ENCODE measurements at regions not wholly inside any gene's neighbourhood (a gene's known extent, or its start where the extent isn't known, plus 50 kb on each side); places are given as distances from the start of the nearest gene placed in this dataset.

DNA sequence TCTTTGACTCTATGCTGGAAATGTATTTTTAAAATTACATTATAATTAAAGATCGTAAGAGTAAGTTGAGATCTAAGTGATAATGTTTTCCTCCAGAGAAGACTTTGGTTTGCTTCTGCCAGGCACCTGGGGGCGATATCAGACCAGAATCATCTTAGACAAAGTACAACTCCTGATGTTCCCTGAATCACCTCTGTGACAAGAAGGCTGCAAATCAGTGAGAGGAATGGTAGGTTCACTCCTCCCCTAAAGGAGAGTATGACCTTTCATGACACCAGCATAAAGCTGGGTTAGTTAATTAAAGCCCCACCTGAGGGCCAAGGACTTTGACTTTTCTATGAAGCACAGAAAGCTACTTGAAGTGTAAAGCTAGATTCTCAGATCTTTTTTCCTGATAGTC lies 114.4 kb upstream of the DTNA start:
- H3K27ac ChIP-seq (ENCODE audit: insufficient read depth, low read length): no peak overlapping the region
- no peak overlapping the region for H3K14ac ChIP-seq (replicated peaks; ENCODE audit: low read depth, low read length)
- H3K4me3 ChIP-seq (ENCODE audit: insufficient read depth, low read depth, low read length): no peak overlapping the region
- no peak overlapping the region for H3K23ac ChIP-seq (ENCODE audit: low read depth, low read length)
- no peak overlapping the region for H3K4me2 ChIP-seq (ENCODE audit: low read depth, low read length)
- no peak overlapping the region for H2BK5ac ChIP-seq (ENCODE audit: low read depth, low read length, poor library complexity, severe bottlenecking)
- H2BK20ac ChIP-seq (ENCODE audit: low read depth, low read length): 0 out of 2 replicates have a peak overlapping the region, but pooled peaks have one; percentile 42
- no peak overlapping the region for H2AK5ac ChIP-seq (ENCODE audit: low read depth, low read length)
- no peak overlapping the region for H4K5ac ChIP-seq (ENCODE audit: low read depth, low read length)
- H3K4ac ChIP-seq (ENCODE audit: low read depth, low read length): no peak overlapping the region
- TF ChIP-seq SMC3 (IDR thresholded peaks at IDR 0.05; ENCODE audit: low read depth, low read length): peak; percentile 39; the same call in 1 of the 2 replicates
- TF ChIP-seq NFE2L2 (IDR thresholded peaks at IDR 0.05; ENCODE audit: low read depth, low read length): no peak
- peak; percentile 56 for TF ChIP-seq RAD21 (IDR thresholded peaks at IDR 0.05; ENCODE audit: low read length)
- TF ChIP-seq, protein P1, sequence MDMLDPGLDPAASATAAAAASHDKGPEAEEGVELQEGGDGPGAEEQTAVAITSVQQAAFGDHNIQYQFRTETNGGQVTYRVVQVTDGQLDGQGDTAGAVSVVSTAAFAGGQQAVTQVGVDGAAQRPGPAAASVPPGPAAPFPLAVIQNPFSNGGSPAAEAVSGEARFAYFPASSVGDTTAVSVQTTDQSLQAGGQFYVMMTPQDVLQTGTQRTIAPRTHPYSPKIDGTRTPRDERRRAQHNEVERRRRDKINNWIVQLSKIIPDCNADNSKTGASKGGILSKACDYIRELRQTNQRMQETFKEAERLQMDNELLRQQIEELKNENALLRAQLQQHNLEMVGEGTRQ (IDR thresholded peaks at IDR 0.05; ENCODE audit: low read depth, low read length): no peak
- TF ChIP-seq, protein P2, sequence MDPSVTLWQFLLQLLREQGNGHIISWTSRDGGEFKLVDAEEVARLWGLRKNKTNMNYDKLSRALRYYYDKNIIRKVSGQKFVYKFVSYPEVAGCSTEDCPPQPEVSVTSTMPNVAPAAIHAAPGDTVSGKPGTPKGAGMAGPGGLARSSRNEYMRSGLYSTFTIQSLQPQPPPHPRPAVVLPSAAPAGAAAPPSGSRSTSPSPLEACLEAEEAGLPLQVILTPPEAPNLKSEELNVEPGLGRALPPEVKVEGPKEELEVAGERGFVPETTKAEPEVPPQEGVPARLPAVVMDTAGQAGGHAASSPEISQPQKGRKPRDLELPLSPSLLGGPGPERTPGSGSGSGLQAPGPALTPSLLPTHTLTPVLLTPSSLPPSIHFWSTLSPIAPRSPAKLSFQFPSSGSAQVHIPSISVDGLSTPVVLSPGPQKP (IDR thresholded peaks at IDR 0.05; ENCODE audit: borderline replicate concordance, low read depth, low read length): no peak
- TF ChIP-seq FOS (IDR thresholded peaks at IDR 0.05; ENCODE audit: low read depth, low read length): no peak
- TF ChIP-seq MAFK (IDR thresholded peaks at IDR 0.05; ENCODE audit: low read depth, low read length): no peak
- TF ChIP-seq POLR2A (IDR thresholded peaks at IDR 0.05; ENCODE audit: low read depth, low read length): no peak
- TF ChIP-seq, protein P3, sequence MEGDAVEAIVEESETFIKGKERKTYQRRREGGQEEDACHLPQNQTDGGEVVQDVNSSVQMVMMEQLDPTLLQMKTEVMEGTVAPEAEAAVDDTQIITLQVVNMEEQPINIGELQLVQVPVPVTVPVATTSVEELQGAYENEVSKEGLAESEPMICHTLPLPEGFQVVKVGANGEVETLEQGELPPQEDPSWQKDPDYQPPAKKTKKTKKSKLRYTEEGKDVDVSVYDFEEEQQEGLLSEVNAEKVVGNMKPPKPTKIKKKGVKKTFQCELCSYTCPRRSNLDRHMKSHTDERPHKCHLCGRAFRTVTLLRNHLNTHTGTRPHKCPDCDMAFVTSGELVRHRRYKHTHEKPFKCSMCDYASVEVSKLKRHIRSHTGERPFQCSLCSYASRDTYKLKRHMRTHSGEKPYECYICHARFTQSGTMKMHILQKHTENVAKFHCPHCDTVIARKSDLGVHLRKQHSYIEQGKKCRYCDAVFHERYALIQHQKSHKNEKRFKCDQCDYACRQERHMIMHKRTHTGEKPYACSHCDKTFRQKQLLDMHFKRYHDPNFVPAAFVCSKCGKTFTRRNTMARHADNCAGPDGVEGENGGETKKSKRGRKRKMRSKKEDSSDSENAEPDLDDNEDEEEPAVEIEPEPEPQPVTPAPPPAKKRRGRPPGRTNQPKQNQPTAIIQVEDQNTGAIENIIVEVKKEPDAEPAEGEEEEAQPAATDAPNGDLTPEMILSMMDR (conservative IDR thresholded peaks at IDR 0.05; ENCODE audit: low read depth, low read length): peak; percentile 54
- no peak for TF ChIP-seq MAZ (IDR thresholded peaks at IDR 0.05; ENCODE audit: borderline replicate concordance, low read depth, low read length)
- no peak for TF ChIP-seq CHD1 (IDR thresholded peaks at IDR 0.05; ENCODE audit: low read depth, low read length)
- TF ChIP-seq CEBPB (IDR thresholded peaks at IDR 0.05; ENCODE audit: low read depth, low read length): no peak
- TF ChIP-seq BHLHE40 (IDR thresholded peaks at IDR 0.05; ENCODE audit: low read depth, low read length): no peak
- H3K56ac ChIP-seq (ENCODE audit: extremely low read depth, insufficient read depth, low read length): no peak overlapping the region
- H3K9ac ChIP-seq (ENCODE audit: low read depth, low read length): no peak overlapping the region
- no TSS peak for BruUV-seq (replicated peaks)
- H2BK120ac ChIP-seq (ENCODE audit: low read depth, low read length): no peak overlapping the region
- in situ Hi-C loops (cut with MboI; ENCODE audit: low sequenced_read_pairs): no loop called here
- H4K8ac ChIP-seq (ENCODE audit: low read depth in 2 of 2, low read length in 2 of 2): no peak overlapping the region
- no peak overlapping the region for H4K91ac ChIP-seq (ENCODE audit: insufficient read depth, low read depth, low read length)
- intact Hi-C loops (cut with micrococcal nuclease): loop anchor here (1.0 to 10.0 kb wide), 4 partner anchors 57 to 379 kb away; no protein-coding TSS in a partner anchor
- no peak overlapping the region for H3K18ac ChIP-seq (ENCODE audit: low read depth, low read length)
- H3K79me1 ChIP-seq (ENCODE audit: low read depth in 1 of 2, low read length in 2 of 2): no peaks in the 10 kb centered on the region
- dilution Hi-C loops (cut with HindIII; ENCODE audit: low sequenced_read_pairs, unreplicated experiment): no loop called here
- H3K36me3 ChIP-seq (ENCODE audit: control insufficient read depth, insufficient read depth, low read length): no peaks in the 10 kb centered on the region
- WGBS, 2 experiments (ENCODE audit: extremely low coverage in 2 of 2, insufficient read length in 1 of 2): no CpG with 5 or more reads among the region's 2 CpGs
- DNase-seq (peak; percentile 41), ATAC-seq (ENCODE audit: low read depth) (no peak)
- CTCF ChIA-PET: interaction anchor here (0.6 to 1.0 kb wide), 3 partner anchors 66 to 309 kb away, joined by 3 read pairs; no protein-coding TSS in a partner anchor
- H3K9me1 ChIP-seq (ENCODE audit: insufficient read depth, low read length): no peaks in the 10 kb centered on the region
- H2AK9ac ChIP-seq (replicated peaks; ENCODE audit: low read depth, low read length, poor library complexity): no peak overlapping the region
- POLR2A ChIA-PET (ENCODE audit: unreplicated experiment): no interaction called here
- no peak overlapping the region for H2AFZ ChIP-seq (replicated peaks; ENCODE audit: low read length, poor library complexity)
- H3K9me3 ChIP-seq (ENCODE audit: control insufficient read depth, insufficient read depth, low read length): no peaks in the 10 kb centered on the region
- peaks cover 4% of the 10 kb centered on the region for H3K4me1 ChIP-seq (ENCODE audit: control insufficient read depth, insufficient read depth, low read length)
- no peaks in the 10 kb centered on the region for H4K20me1 ChIP-seq (ENCODE audit: insufficient read depth, low read length)
- H3K27me3 ChIP-seq (ENCODE audit: control insufficient read depth, insufficient read depth, low read length): no peaks in the 10 kb centered on the region
- no peak overlapping the region for H2BK15ac ChIP-seq (ENCODE audit: low read depth, low read length)
